SU-DHL-6 (cell line): ENCODE measurements at regions not wholly inside any gene's neighbourhood (a gene's known extent, or its start where the extent isn't known, plus 50 kb on each side); places are given as distances from the start of the nearest gene placed in this dataset.
"Not testable (repeated sequence)": the region's sequence is repeated elsewhere in the genome, so short reads cannot be mapped to it uniquely, and the experiment has no call there.

ENCODE experiments used
- H2AFZ ChIP-seq: fragments of 200-600 bp; sonication (generic); 2 replicates; pipeline ENCODE4 v1.6.1; 2014; ENCODE audit warnings: low read depth, mild to moderate bottlenecking, moderate library complexity, mixed read lengths, antibody characterized with exemption, low read length; ENCODE audit not compliant: severe bottlenecking
- H3F3A ChIP-seq: fragments of 200-600 bp; shearing (Covaris generic); 2 replicates; pipeline ENCODE4 v1.6.0; 2016; ENCODE audit warnings: antibody characterized with exemption, mild to moderate bottlenecking; ENCODE audit not compliant: insufficient read depth
- H3K27ac ChIP-seq: fragments of 200-600 bp; sonication (generic); 2 replicates; pipeline ENCODE4 v1.5.1; 2016; ENCODE audit warnings: low read depth, mild to moderate bottlenecking, low read length, moderate library complexity, mixed read lengths
- H3K27me3 ChIP-seq: fragments of 200-600 bp; sonication (generic), shearing (Covaris generic); 2 replicates; pipeline ENCODE4 v1.6.0; 2014; ENCODE audit warnings: mild to moderate bottlenecking, low read length
- H3K36me3 ChIP-seq: fragments of 200-600 bp; sonication (generic); 2 replicates; pipeline ENCODE4 v1.6.1; 2014; ENCODE audit warnings: mild to moderate bottlenecking, low read length, mixed read lengths
- H3K4me2 ChIP-seq: fragments of 300-600, 200-600 bp; shearing (Covaris generic), sonication (generic); 2 replicates; pipeline ENCODE4 v1.6.0; 2014; ENCODE audit warnings: low read length, low read depth, mild to moderate bottlenecking; ENCODE audit not compliant: poor library complexity, severe bottlenecking
- H3K4me3 ChIP-seq: fragments of 200-600 bp; sonication (generic); 2 replicates; pipeline ENCODE4 v1.5.1; 2014; ENCODE audit warnings: antibody characterized with exemption, low read length, mild to moderate bottlenecking, mixed read lengths; ENCODE audit not compliant: insufficient read depth, poor library complexity, severe bottlenecking
- H3K79me2 ChIP-seq: fragments of 200-600 bp; sonication (generic); 2 replicates; pipeline ENCODE4 v1.6.1; 2014; ENCODE audit warnings: mild to moderate bottlenecking, low read length, moderate library complexity; ENCODE audit not compliant: insufficient read depth
- H3K9ac ChIP-seq: fragments of 200-600 bp; sonication (generic); 2 replicates; pipeline ENCODE4 v1.7.0; 2014; ENCODE audit warnings: mild to moderate bottlenecking, low read length
- H3K9me2 ChIP-seq: fragments of 200-600 bp; sonication (generic); replicated peaks from 2 replicates; pipeline ENCODE4 v1.6.1; 2014; ENCODE audit warnings: low read length; ENCODE audit not compliant: insufficient read depth
- H3K9me3 ChIP-seq: fragments of 200-600 bp; sonication (generic); 2 replicates; pipeline ENCODE4 v1.6.1; 2014; ENCODE audit warnings: low read length, mixed read lengths; ENCODE audit not compliant: insufficient read depth
- H4K20me1 ChIP-seq: fragments of 200-600 bp; sonication (generic); 2 replicates; pipeline ENCODE4 v1.6.1; 2014; ENCODE audit warnings: low read depth, mild to moderate bottlenecking, antibody characterized with exemption, low read length, moderate library complexity, mixed read lengths
- CTCF ChIP-seq: fragments of 200-600 bp; sonication (generic); IDR thresholded peaks from one replicate; pipeline ENCODE4 v1.5.1; 2017; ENCODE audit warnings: antibody characterized with exemption, mild to moderate bottlenecking, low read length, moderate library complexity; ENCODE audit not compliant: insufficient read depth, poor library complexity, severe bottlenecking
- EZH2phosphoT487 ChIP-seq: fragments of 200-600 bp; sonication (generic), shearing (Covaris generic); conservative IDR thresholded peaks from 2 replicates; pipeline ENCODE4 v1.6.1; 2018; ENCODE audit warnings: mild to moderate bottlenecking, antibody characterized with exemption, low read length, moderate library complexity, mixed read lengths

- no peaks in the 10 kb centered on the region for H3K79me2 ChIP-seq
Measured at GRCh38 chr11:115636753-115637527, 132.7 kb upstream of the CADM1 start.

GRCh38 chr11:115633977-115634376, 129.8 kb upstream of the CADM1 start:
- not testable (repeated sequence) for H3F3A ChIP-seq

More at GRCh38 chr11:115636753-115637527, 132.7 kb upstream of the CADM1 start:
- Histone ChIP-seq H3K36me3 (no peaks in the 10 kb centered on the region), H3F3A (no peaks in the 10 kb centered on the region), H3K9me2 (no peaks in the 10 kb centered on the region), H3K4me3 (no peak overlapping the region), H3K27ac (no peak overlapping the region), H3K9me3 (no peaks in the 10 kb centered on the region), H3K4me2 (no peak overlapping the region), H2AFZ (no peak overlapping the region), H4K20me1 (no peaks in the 10 kb centered on the region), H3K9ac (no peak overlapping the region), H3K27me3 (no peaks in the 10 kb centered on the region)
- TF ChIP-seq EZH2phosphoT487, result no peak
- no peak for TF ChIP-seq CTCF

DNA sequence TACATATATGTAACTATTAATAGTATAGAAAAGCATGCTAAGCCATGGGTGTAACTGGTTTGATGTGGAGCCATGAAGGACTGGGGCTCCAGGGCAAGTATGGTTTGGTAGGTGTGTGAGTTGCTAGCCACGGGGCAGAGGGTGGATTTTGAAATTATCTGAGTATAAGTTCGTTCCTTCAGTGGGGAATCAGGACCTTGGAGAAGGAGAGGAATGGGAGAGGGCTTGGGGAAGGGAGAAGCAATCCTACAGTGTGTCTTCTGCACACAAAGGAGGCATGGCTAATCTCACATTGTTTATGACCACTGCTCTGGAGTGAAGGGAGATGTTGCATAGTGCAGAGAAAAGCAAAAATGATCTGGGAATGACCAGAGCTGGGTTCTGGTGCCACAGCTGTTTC, 127.8 kb upstream of the CADM1 start:
- no peaks in the 10 kb centered on the region for H3K27me3 ChIP-seq
- TF ChIP-seq CTCF (no peak), EZH2phosphoT487 (no peak)
- no peaks in the 10 kb centered on the region for H4K20me1 ChIP-seq
- no peak overlapping the region for H2AFZ ChIP-seq
- no peaks in the 10 kb centered on the region for H3K36me3 ChIP-seq
- no peaks in the 10 kb centered on the region for H3F3A ChIP-seq
- no peak overlapping the region for H3K4me3 ChIP-seq
- H3K4me2 ChIP-seq, result no peak overlapping the region
- no peak overlapping the region for H3K27ac ChIP-seq
- no peaks in the 10 kb centered on the region for H3K9me3 ChIP-seq
- H3K9ac ChIP-seq, result no peak overlapping the region
- H3K9me2 ChIP-seq, result no peaks in the 10 kb centered on the region
- no peaks in the 10 kb centered on the region for H3K79me2 ChIP-seq

More at GRCh38 chr11:115633977-115634376, 129.8 kb upstream of the CADM1 start:
- H3K4me2 ChIP-seq, H3K9me2 ChIP-seq, H3K79me2 ChIP-seq, H3K4me3 ChIP-seq, H2AFZ ChIP-seq, H3K9ac ChIP-seq, H3K36me3 ChIP-seq, H3K27me3 ChIP-seq, H4K20me1 ChIP-seq, H3K27ac ChIP-seq, H3K9me3 ChIP-seq: not testable (repeated sequence)

DNA sequence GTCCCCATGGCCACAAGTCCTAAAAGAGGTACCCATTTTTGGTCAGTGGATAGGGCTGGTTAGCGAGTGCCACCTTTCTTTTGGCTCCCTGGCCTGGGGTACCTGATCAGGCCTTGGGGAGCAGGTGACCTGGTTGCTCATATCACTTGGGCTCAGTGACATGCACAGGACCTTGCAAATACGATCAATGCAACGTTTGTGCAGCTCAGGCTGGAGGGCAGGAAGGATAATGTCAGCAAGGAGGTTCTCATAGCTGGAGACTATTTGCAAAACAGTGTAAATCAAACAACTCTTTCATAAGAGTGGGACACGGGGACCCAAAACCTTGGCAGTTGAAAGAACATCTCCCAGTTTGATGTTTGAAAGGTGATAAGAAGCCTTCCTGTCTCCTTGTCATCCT, 127.4 kb upstream of the CADM1 start:
- Histone ChIP-seq H3K27me3 (no peaks in the 10 kb centered on the region), H3K27ac (no peak overlapping the region), H3K9me2 (no peaks in the 10 kb centered on the region), H3K4me2 (no peak overlapping the region), H3F3A (no peaks in the 10 kb centered on the region), H3K9me3 (no peaks in the 10 kb centered on the region), H3K36me3 (no peaks in the 10 kb centered on the region), H2AFZ (no peak overlapping the region), H3K9ac (no peak overlapping the region), H4K20me1 (no peaks in the 10 kb centered on the region), H3K79me2 (no peaks in the 10 kb centered on the region), H3K4me3 (no peak overlapping the region)
- no peak for TF ChIP-seq EZH2phosphoT487
